Tibial artery (tissue), 4 donors: ENCODE measurements at regions not wholly inside any gene's neighbourhood (a gene's known extent, or its start where the extent isn't known, plus 50 kb on each side); places are given as distances from the start of the nearest gene placed in this dataset.
A peak's percentile ranks its signal among the peaks of the same experiment; 100 is the strongest.

Experiments used
- DNase-seq, 2 donors: peaks; one replicate each; pipeline ENCODE4 v3.0.0-alpha.2; 2019
- H3K27ac ChIP-seq, 2 donors: fragments of 200-600 bp; sonication (generic) in 1 of 2; 1 replicate in 1 of 2; 2 replicates in 1 of 2; pipeline ENCODE4 v1.5.1; 2018 to 2019; ENCODE audit warnings: mild to moderate bottlenecking in 1 of 2
- H3K27me3 ChIP-seq, 2 donors: fragments of 200-600 bp; sonication (generic) in 1 of 2; one replicate each; pipeline versions ENCODE4 v1.5.1 to v1.6.0; 2016 to 2019
- H3K36me3 ChIP-seq, 3 donors: fragments of 200-600 bp; sonication (generic) in 2 of 3; one replicate each; pipeline ENCODE4 v1.5.1; 2016 to 2019; ENCODE audit warnings: mild to moderate bottlenecking in 2 of 3
- H3K4me1 ChIP-seq, 4 donors: fragments of 200-600 bp; sonication (generic) in 2 of 4; 1 replicate in 3 of 4; 2 replicates in 1 of 4; pipeline ENCODE4 v1.5.1; 2016 to 2019
- H3K4me3 ChIP-seq, 2 donors: fragments of 200-600 bp; sonication (generic) in 1 of 2; 1 replicate in 1 of 2; 2 replicates in 1 of 2; pipeline ENCODE4 v1.5.1; 2018 to 2019; ENCODE audit warnings: mild to moderate bottlenecking in 2 of 2
- H3K9me3 ChIP-seq, 3 donors: fragments of 200-600 bp; sonication (generic) in 1 of 3; one replicate each; pipeline ENCODE4 v1.5.1; 2016 to 2019
- CTCF ChIP-seq, 2 experiments: fragments of 200-600 bp in 1 of 2; fragments of 450-650 bp in 1 of 2; IDR thresholded peaks; one replicate each; pipeline ENCODE4 v1.5.1; 2017 to 2019; ENCODE audit warnings: antibody characterized with exemption in 2 of 2, mild to moderate bottlenecking in 1 of 2, moderate library complexity in 1 of 2
- intact Hi-C: fragments of 100-400 bp; cut with DNase I; formaldehyde crosslinking; loops from one replicate; pipeline ENCODE4 v1.15.0; 2023; ENCODE audit warnings: low total_unique reads

- no peak for TF ChIP-seq CTCF (IDR thresholded peaks at IDR 0.05)
- Histone ChIP-seq H3K36me3 (no peaks in the 10 kb centered on the region), H3K4me3 (no peak overlapping the region), H3K4me1 (peaks cover 0 to 14% (median 6%) of the 10 kb centered on the region in 4 donors), H3K27ac (no peak overlapping the region), H3K27me3 (peaks cover 0 to 20% of the 10 kb centered on the region in 2 donors), H3K9me3 (no peaks in the 10 kb centered on the region)
- peak in 1 of 2 donors; percentile 49 for DNase-seq
- intact Hi-C loops, result no loop called here
Measured at GRCh38 chr21:43302769-43303168, 124.2 kb downstream of the SIK1 start.

- no peak overlapping the region for H3K4me3 ChIP-seq
- H3K9me3 ChIP-seq, result no peaks in the 10 kb centered on the region
- no peak for TF ChIP-seq CTCF (IDR thresholded peaks at IDR 0.05)
- H3K27ac ChIP-seq, result peak overlapping the region in 1 of 2 donors; percentile 67
- no peak for DNase-seq
- peaks cover 0 to 18% of the 10 kb centered on the region in 2 donors for H3K27me3 ChIP-seq
- peaks cover 0 to 14% (median 6%) of the 10 kb centered on the region in 4 donors for H3K4me1 ChIP-seq
- intact Hi-C loops, result no loop called here
- no peaks in the 10 kb centered on the region for H3K36me3 ChIP-seq
Measured at GRCh38 chr21:43302062-43302700, 124.8 kb downstream of the SIK1 start.

- H3K36me3 ChIP-seq, result no peaks in the 10 kb centered on the region
- H3K27me3 ChIP-seq, result peaks cover 0 to 15% of the 10 kb centered on the region in 2 donors
- H3K4me3 ChIP-seq, result no peak overlapping the region
- intact Hi-C loops, result no loop called here
- peaks cover 0 to 14% (median 6%) of the 10 kb centered on the region in 4 donors for H3K4me1 ChIP-seq
- peak overlapping the region in 1 of 2 donors; percentile 67 for H3K27ac ChIP-seq
- TF ChIP-seq CTCF (IDR thresholded peaks at IDR 0.05), result no peak
- no peaks in the 10 kb centered on the region for H3K9me3 ChIP-seq
- DNase-seq, result no peak
Measured at GRCh38 chr21:43301409-43302061, 125.4 kb downstream of the SIK1 start.

- TF ChIP-seq CTCF (IDR thresholded peaks at IDR 0.05), result no peak
- peaks cover 0 to 12% of the 10 kb centered on the region in 2 donors for H3K27me3 ChIP-seq
- H3K4me3 ChIP-seq, result no peak overlapping the region
- peak overlapping the region in 1 of 2 donors; percentile 67 for H3K27ac ChIP-seq
- DNase-seq, result peak in 1 of 2 donors; percentile 90
- H3K36me3 ChIP-seq, result no peaks in the 10 kb centered on the region
- peaks cover 0 to 2% (median 0%) of the 10 kb centered on the region in 3 donors for H3K9me3 ChIP-seq
- peaks cover 0 to 14% (median 6%) of the 10 kb centered on the region in 4 donors for H3K4me1 ChIP-seq
- intact Hi-C loops, result no loop called here
Measured at GRCh38 chr21:43300496-43301408, 126.2 kb downstream of the SIK1 start.

GRCh38 chr21:43299441-43300277 lies 127.3 kb downstream of the SIK1 start:
- intact Hi-C loops, result no loop called here
- Histone ChIP-seq H3K4me1 (peaks cover 0 to 14% (median 6%) of the 10 kb centered on the region in 4 donors), H3K36me3 (no peaks in the 10 kb centered on the region), H3K27ac (peak overlapping the region in 1 of 2 donors; percentile 12), H3K9me3 (peaks cover 0 to 10% (median 0%) of the 10 kb centered on the region in 3 donors), H3K27me3 (peaks cover 0 to 5% of the 10 kb centered on the region in 2 donors), H3K4me3 (no peak overlapping the region)
- DNase-seq, result no peak
- no peak for TF ChIP-seq CTCF (IDR thresholded peaks at IDR 0.05)
